HFFc6 (cell line): ENCODE measurements at regions not wholly inside any gene's neighbourhood (a gene's known extent, or its start where the extent isn't known, plus 50 kb on each side); places are given as distances from the start of the nearest gene placed in this dataset.

Experiments
- DNase-seq: peaks from one replicate; pipeline ENCODE4 v3.0.0-alpha.2; 2018
- H3K27ac Mint-ChIP-seq: 2 replicates; pipeline ENCODE4 v1.8.0; 2020; ENCODE audit warnings: mild to moderate bottlenecking, mixed read lengths
- H3K27me3 Mint-ChIP-seq: 2 replicates; pipeline ENCODE4 v1.8.0; 2021; ENCODE audit warnings: mild to moderate bottlenecking, moderate library complexity, mixed read lengths; ENCODE audit not compliant: insufficient read depth
- H3K36me3 Mint-ChIP-seq: 2 replicates; pipeline ENCODE4 v1.8.0; 2021; ENCODE audit warnings: low read depth, mixed read lengths
- H3K4me1 Mint-ChIP-seq: 2 replicates; pipeline ENCODE4 v1.8.0; 2020; ENCODE audit warnings: low read depth, mixed read lengths
- H3K4me3 Mint-ChIP-seq: 2 replicates; pipeline ENCODE4 v1.8.0; 2020; ENCODE audit warnings: mild to moderate bottlenecking, moderate library complexity, mixed read lengths
- H3K9me3 Mint-ChIP-seq: 2 replicates; pipeline ENCODE4 v1.8.0; 2020; ENCODE audit warnings: mild to moderate bottlenecking, mixed read lengths
- TF ChIP-seq, protein P1 (sequence below): fragments of 200-600 bp; sonication (generic); IDR thresholded peaks from 2 replicates; pipeline ENCODE4 v1.5.0; 2021; ENCODE audit warnings: antibody characterized with exemption, mild to moderate bottlenecking

DNA sequence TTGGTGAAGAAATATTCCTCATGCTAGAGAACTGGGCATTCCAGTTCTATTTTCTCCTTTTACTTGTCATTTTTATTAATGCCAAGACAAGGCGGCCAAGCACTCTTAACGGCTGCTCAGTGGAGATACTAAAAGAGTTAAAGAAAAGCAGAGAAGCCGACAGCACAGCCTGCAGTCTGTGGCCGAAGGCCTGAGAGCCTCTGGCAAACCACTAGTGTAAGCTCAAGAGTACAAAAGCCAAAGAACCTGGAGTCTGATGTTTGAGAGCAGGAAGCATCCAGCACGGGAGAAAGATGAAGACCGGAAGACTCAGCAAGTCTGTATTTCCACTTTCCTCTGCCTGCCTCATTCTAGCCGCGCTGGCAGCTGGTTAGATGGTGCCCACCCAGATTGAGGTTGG lies 167.1 kb upstream of the FUT9 start:
- TF ChIP-seq, protein P1, sequence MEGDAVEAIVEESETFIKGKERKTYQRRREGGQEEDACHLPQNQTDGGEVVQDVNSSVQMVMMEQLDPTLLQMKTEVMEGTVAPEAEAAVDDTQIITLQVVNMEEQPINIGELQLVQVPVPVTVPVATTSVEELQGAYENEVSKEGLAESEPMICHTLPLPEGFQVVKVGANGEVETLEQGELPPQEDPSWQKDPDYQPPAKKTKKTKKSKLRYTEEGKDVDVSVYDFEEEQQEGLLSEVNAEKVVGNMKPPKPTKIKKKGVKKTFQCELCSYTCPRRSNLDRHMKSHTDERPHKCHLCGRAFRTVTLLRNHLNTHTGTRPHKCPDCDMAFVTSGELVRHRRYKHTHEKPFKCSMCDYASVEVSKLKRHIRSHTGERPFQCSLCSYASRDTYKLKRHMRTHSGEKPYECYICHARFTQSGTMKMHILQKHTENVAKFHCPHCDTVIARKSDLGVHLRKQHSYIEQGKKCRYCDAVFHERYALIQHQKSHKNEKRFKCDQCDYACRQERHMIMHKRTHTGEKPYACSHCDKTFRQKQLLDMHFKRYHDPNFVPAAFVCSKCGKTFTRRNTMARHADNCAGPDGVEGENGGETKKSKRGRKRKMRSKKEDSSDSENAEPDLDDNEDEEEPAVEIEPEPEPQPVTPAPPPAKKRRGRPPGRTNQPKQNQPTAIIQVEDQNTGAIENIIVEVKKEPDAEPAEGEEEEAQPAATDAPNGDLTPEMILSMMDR, result no peak
- no peaks in the 10 kb centered on the region for H3K27me3 Mint-ChIP-seq
- H3K4me3 Mint-ChIP-seq, result no peak overlapping the region

DNA sequence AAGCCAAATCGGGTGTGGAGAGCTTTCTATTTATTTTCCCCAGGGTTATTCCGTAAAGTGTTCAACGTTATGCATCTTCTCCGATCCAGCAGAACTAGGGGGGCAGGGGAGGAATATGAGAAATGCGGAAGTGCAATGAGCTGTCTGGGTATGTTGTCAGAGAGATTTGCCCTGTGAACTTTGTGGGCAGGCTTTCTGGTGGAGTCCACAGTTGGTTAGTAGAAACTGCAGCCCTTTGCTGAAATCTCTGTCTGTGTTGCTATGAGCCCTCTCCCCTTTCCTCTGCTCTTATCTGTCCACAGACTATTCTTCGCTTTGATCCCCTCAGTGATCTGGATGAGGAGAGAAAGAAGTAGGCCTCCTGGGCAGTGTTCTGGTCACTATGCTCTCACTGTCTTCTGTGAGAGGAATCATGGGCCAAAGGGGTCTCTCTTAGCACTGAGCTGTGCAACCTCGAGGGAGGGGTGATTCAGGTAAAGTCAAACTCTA lies 158.9 kb upstream of the FUT9 start:
- peaks cover 40% of the 10 kb centered on the region for H3K9me3 Mint-ChIP-seq
- TF ChIP-seq, protein P1, result no peak
- no peaks in the 10 kb centered on the region for H3K27me3 Mint-ChIP-seq
- DNase-seq, result no peak
- no peak overlapping the region for H3K27ac Mint-ChIP-seq
- no peak overlapping the region for H3K4me3 Mint-ChIP-seq
- no peaks in the 10 kb centered on the region for H3K4me1 Mint-ChIP-seq
- no peaks in the 10 kb centered on the region for H3K36me3 Mint-ChIP-seq

More for the DNA sequence above, 167.1 kb upstream of the FUT9 start:
- no peak for DNase-seq
- no peaks in the 10 kb centered on the region; the same call in 1 of the 2 replicates for H3K36me3 Mint-ChIP-seq
- H3K4me1 Mint-ChIP-seq, result no peaks in the 10 kb centered on the region
- peaks cover 25% of the 10 kb centered on the region for H3K9me3 Mint-ChIP-seq
- H3K27ac Mint-ChIP-seq, result no peak overlapping the region

DNA sequence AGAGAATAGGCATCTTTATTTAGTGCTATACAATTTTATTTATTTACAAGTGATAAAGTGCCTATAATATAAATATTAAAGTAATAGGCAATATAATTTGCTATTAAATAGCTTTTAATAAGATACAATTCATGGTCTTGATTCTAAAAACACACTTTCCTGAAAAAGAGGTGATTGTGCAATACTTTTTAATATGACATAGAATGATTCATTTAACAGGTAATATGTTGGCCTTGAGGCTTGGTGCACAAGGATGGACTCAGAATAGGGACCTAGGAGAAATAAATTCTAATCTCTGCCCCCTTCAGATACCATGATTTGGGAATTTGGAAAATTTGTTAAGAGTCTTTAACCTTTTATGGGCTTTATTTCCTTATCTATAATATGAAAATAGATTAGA lies 149.9 kb upstream of the FUT9 start:
- Mint-ChIP-seq H3K9me3 (peaks cover 24% of the 10 kb centered on the region), H3K36me3 (peaks cover 6% of the 10 kb centered on the region; the same call in 1 of the 2 replicates), H3K4me3 (no peak overlapping the region), H3K4me1 (no peaks in the 10 kb centered on the region), H3K27me3 (no peaks in the 10 kb centered on the region), H3K27ac (no peak overlapping the region)
- no peak for DNase-seq
- TF ChIP-seq, protein P1, result no peak

DNA sequence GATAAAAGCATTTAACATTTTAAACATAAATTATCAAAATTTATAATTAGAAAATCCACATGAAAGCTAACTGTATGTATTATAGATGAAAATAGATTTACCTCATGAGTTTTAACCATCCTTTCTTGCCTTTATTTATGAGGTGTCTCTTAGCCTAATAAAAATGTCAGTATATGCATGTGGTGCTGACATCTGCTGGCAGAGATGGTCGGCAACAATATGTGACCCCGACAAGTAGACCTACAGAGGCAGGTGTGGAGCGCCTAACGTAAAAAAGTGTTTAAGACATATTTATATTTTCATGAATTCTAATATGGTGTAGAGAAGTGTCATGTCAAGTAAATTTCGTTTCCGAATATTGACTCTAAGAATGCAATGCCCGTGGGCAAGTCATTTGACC lies 149.0 kb upstream of the FUT9 start:
- Mint-ChIP-seq H3K27ac (no peak overlapping the region), H3K4me1 (no peaks in the 10 kb centered on the region), H3K4me3 (no peak overlapping the region), H3K27me3 (no peaks in the 10 kb centered on the region), H3K36me3 (peaks cover 6% of the 10 kb centered on the region; the same call in 1 of the 2 replicates), H3K9me3 (peaks cover 24% of the 10 kb centered on the region)
- TF ChIP-seq, protein P1, result no peak
- DNase-seq, result no peak

DNA sequence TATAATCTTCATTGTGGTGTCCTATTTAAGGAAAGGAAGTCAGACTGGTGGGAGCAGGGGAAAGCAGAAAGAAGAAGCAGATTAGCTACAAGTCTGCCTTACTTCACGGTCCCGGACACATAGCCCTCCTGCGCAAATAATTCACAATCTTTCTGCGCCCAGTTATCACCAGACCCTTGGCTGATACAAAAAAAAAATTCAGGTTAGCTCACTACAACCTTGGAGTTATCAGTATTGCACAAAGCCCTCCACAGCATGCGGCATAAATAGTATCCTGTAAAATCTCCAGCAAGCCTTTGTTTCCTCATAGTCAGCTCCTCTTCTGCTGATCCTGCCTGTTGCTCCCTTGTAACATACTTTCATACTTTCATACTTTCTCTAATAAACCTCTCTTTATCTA lies 148.6 kb upstream of the FUT9 start:
- no peak for DNase-seq
- no peak overlapping the region for H3K27ac Mint-ChIP-seq
- TF ChIP-seq, protein P1, result no peak
- peaks cover 6% of the 10 kb centered on the region; the same call in 1 of the 2 replicates for H3K36me3 Mint-ChIP-seq
- H3K9me3 Mint-ChIP-seq, result peaks cover 24% of the 10 kb centered on the region
- no peaks in the 10 kb centered on the region for H3K4me1 Mint-ChIP-seq
- H3K27me3 Mint-ChIP-seq, result no peaks in the 10 kb centered on the region
- H3K4me3 Mint-ChIP-seq, result no peak overlapping the region

DNA sequence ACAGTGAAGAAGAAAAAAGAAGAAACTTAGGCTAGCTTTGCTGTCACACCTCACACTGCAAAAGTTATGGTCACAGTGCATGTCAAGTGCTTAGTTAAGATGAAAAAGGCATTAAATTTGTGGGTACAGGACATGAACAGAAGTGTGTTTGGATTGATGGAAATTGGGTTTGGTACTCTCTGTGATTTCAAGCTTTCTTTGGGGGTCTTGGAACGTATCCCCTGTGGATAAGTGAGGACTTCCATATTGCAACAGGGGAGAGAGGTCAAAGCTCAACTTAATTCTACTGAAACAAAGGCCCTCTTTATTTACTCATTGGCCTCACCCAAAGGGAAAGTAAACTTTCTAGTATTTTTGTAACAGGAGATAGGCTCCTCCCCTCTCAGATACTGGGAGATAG lies 138.3 kb upstream of the FUT9 start:
- Mint-ChIP-seq H3K4me1 (no peaks in the 10 kb centered on the region), H3K36me3 (0 out of 2 replicates have a peak, but pooled peaks cover 4% of the 10 kb centered on the region), H3K9me3 (peaks cover 36% of the 10 kb centered on the region), H3K27ac (no peak overlapping the region), H3K27me3 (no peaks in the 10 kb centered on the region), H3K4me3 (no peak overlapping the region)
- TF ChIP-seq, protein P1, result no peak
- no peak for DNase-seq
